ENCODE measurements at regions not wholly inside any gene's neighbourhood (a gene's known extent, or its start where the extent isn't known, plus 50 kb on each side); places are given as distances from the start of the nearest gene placed in this dataset.

GRCh38 chr6:146990821-146991798 lies 213.1 kb upstream of the STXBP5 start:
- no peak for DNase-seq
- Mint-ChIP-seq H3K4me1 (peaks cover 5% of the 10 kb centered on the region), H3K4me3 (no peak overlapping the region), H3K9me3 (peaks cover 17% of the 10 kb centered on the region), H3K27ac (no peak overlapping the region), H3K36me3 (ENCODE audit: low read depth) (no peaks in the 10 kb centered on the region), H3K27me3 (ENCODE audit: low read depth, poor library complexity) (peaks cover 2% of the 10 kb centered on the region)
- no peak for TF ChIP-seq CTCF (IDR thresholded peaks at IDR 0.05)

- peaks cover 13% of the 10 kb centered on the region for H3K4me1 Mint-ChIP-seq
- H3K4me3 Mint-ChIP-seq: no peak overlapping the region
- no peaks in the 10 kb centered on the region for H3K27me3 Mint-ChIP-seq (ENCODE audit: low read depth, poor library complexity)
- H3K9me3 Mint-ChIP-seq: no peaks in the 10 kb centered on the region
- TF ChIP-seq CTCF (IDR thresholded peaks at IDR 0.05): no peak
- no peak for DNase-seq
- no peaks in the 10 kb centered on the region for H3K36me3 Mint-ChIP-seq (ENCODE audit: low read depth)
- H3K27ac Mint-ChIP-seq: no peak overlapping the region
Observed at GRCh38 chr6:146997062-146997461, 207.2 kb upstream of the STXBP5 start.

GRCh38 chr6:146999766-147000165 lies 204.5 kb upstream of the STXBP5 start:
- Mint-ChIP-seq H3K27me3 (ENCODE audit: low read depth, poor library complexity) (no peaks in the 10 kb centered on the region), H3K9me3 (no peaks in the 10 kb centered on the region), H3K36me3 (ENCODE audit: low read depth) (no peaks in the 10 kb centered on the region), H3K4me3 (no peak overlapping the region), H3K4me1 (peaks cover 13% of the 10 kb centered on the region), H3K27ac (no peak overlapping the region)
- DNase-seq: no peak
- no peak for TF ChIP-seq CTCF (IDR thresholded peaks at IDR 0.05)

- no peaks in the 10 kb centered on the region for H3K9me3 Mint-ChIP-seq
- H3K4me3 Mint-ChIP-seq: no peak overlapping the region
- H3K36me3 Mint-ChIP-seq (ENCODE audit: low read depth): no peaks in the 10 kb centered on the region
- no peaks in the 10 kb centered on the region for H3K27me3 Mint-ChIP-seq (ENCODE audit: low read depth, poor library complexity)
- H3K27ac Mint-ChIP-seq: no peak overlapping the region
- peaks cover 13% of the 10 kb centered on the region for H3K4me1 Mint-ChIP-seq
- no peak for DNase-seq
- no peak for TF ChIP-seq CTCF (IDR thresholded peaks at IDR 0.05)
Observed at GRCh38 chr6:147000545-147001488, 203.4 kb upstream of the STXBP5 start.

GRCh38 chr6:147001621-147002020 lies 202.6 kb upstream of the STXBP5 start:
- H3K27ac Mint-ChIP-seq: no peak overlapping the region
- H3K36me3 Mint-ChIP-seq (ENCODE audit: low read depth): no peaks in the 10 kb centered on the region

More at GRCh38 chr6:147001621-147002020, 202.6 kb upstream of the STXBP5 start:
- no peak overlapping the region for H3K4me3 Mint-ChIP-seq
- H3K4me1 Mint-ChIP-seq: peaks cover 13% of the 10 kb centered on the region
- no peak for TF ChIP-seq CTCF (IDR thresholded peaks at IDR 0.05)
- H3K27me3 Mint-ChIP-seq (ENCODE audit: low read depth, poor library complexity): no peaks in the 10 kb centered on the region
- no peak for DNase-seq
- H3K9me3 Mint-ChIP-seq: no peaks in the 10 kb centered on the region

Data from nephron progenitor cell (in vitro differentiated cells).